K562 (cell line): ENCODE measurements at regions not wholly inside any gene's neighbourhood (a gene's known extent, or its start where the extent isn't known, plus 50 kb on each side); places are given as distances from the start of the nearest gene placed in this dataset.

ENCODE experiments used
- ELF1 ChIP-seq: fragments of 200-800 bp; sonication (Bioruptor generic); IDR thresholded peaks from 2 replicates; pipeline ENCODE4 v1.6.1; 2016; ENCODE audit warnings: missing genetic modification characterization, missing compliant biosample characterization
- EP300 ChIP-seq: IDR thresholded peaks from 2 replicates; pipeline ENCODE4 v1.6.1; 2012; ENCODE audit warnings: low read length, improper control_type of control experiment
- JUNB ChIP-seq: fragments of 450-650 bp; formaldehyde crosslinking; conservative IDR thresholded peaks from 2 replicates; pipeline ENCODE4 v1.4.0; 2020; ENCODE audit warnings: mild to moderate bottlenecking
- NRF1 ChIP-seq, 2 experiments: fragments of 450-650 bp; IDR thresholded peaks in 1 of 2; conservative IDR thresholded peaks in 1 of 2; 2 replicates each; pipeline ENCODE4 v1.6.1; 2014; ENCODE audit warnings: mild to moderate bottlenecking in 2 of 2
- RAD21 ChIP-seq, 2 experiments: fragments of 250-450 bp in 1 of 2; fragments of 450-650 bp in 1 of 2; sonication (Bioruptor Pico) in 1 of 2; formaldehyde crosslinking in 1 of 2; IDR thresholded peaks in 1 of 2; conservative IDR thresholded peaks in 1 of 2; 2 replicates each; pipeline versions ENCODE4 v1.4.0 to v1.8.0; 2020 to 2022; ENCODE audit warnings: mild to moderate bottlenecking in 2 of 2, moderate library complexity in 1 of 2
- SP2 ChIP-seq: IDR thresholded peaks from 2 replicates; pipeline ENCODE4 v1.6.1; 2011; ENCODE audit warnings: mild to moderate bottlenecking, low read depth, low read length, moderate library complexity; ENCODE audit not compliant: poor library complexity, severe bottlenecking; ENCODE audit errors: extremely low read depth
- YY1 ChIP-seq, 3 experiments: IDR thresholded peaks; 2 replicates each; pipeline ENCODE4 v1.6.1; 2011; ENCODE audit warnings: low read length in 2 of 3, mild to moderate bottlenecking in 2 of 3, moderate library complexity in 2 of 3, borderline replicate concordance in 1 of 3, control low read depth in 1 of 3, low read depth in 1 of 3; ENCODE audit not compliant: insufficient read depth in 3 of 3, insufficient replicate concordance in 2 of 3, control insufficient read depth in 1 of 3, insufficient read length in 1 of 3; ENCODE audit errors: extremely low read depth in 1 of 3
- ZNF384 ChIP-seq: IDR thresholded peaks from 2 replicates; pipeline ENCODE4 v1.6.1; 2012; ENCODE audit warnings: low read depth, low read length, improper control_type of control experiment
- TF ChIP-seq, protein P1 (sequence below): sonication (generic); formaldehyde crosslinking; IDR thresholded peaks from 2 replicates; pipeline ENCODE4 v1.9.0; 2022; ENCODE audit warnings: mild to moderate bottlenecking, missing genetic modification reagents
- TF ChIP-seq, protein P2 (sequence below), 3 experiments: IDR thresholded peaks in 2 of 3; conservative IDR thresholded peaks in 1 of 3; 2 replicates each; pipeline ENCODE4 v1.5.1; 2011 to 2012; ENCODE audit warnings: low read length in 3 of 3, mild to moderate bottlenecking in 3 of 3, control low read depth in 2 of 3, improper control_type of control experiment in 1 of 3, inconsistent platforms in 1 of 3, low read depth in 1 of 3, mixed read lengths in 1 of 3, moderate library complexity in 1 of 3; ENCODE audit not compliant: insufficient read depth in 2 of 3

DNA sequence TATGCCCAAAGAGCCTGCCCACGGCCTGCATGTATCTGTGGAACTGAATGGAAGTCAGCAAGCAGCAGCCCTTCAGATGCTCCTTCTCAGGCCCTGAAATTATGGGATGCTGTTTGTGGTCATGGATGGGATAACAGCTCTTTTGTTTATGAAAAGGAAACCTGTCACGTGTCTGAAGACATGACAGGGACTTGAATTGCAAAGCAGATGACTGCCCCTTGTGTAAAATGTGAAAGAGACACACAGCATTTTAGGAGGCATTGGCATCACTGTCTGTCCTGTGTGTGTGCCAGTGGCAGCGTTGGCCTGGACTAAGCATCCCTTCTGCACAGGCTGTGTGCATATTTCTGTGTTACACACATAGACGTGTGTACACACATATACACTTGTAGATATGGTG, 192.1 kb downstream of the VRK1 start:
- TF ChIP-seq JUNB (CRISPR knock-in tag) (no peak), ELF1 (no peak), NRF1 (conservative IDR thresholded peaks at IDR 0.05 in 1 of 2, IDR thresholded peaks at IDR 0.05 in 1 of 2) (no peak), SP2 (no peak), ZNF384 (no peak), YY1 (IDR thresholded peaks at IDR 0.05; ENCODE audit: borderline replicate concordance in 1 of 3, control insufficient read depth in 1 of 3, extremely low read depth in 1 of 3, insufficient read depth in 3 of 3, insufficient read length in 1 of 3, insufficient replicate concordance in 2 of 3, low read depth in 1 of 3, low read length in 2 of 3) (no peak), EP300 (no peak), RAD21 (CRISPR knock-in tag; conservative IDR thresholded peaks at IDR 0.05 in 1 of 2, IDR thresholded peaks at IDR 0.05 in 1 of 2) (no peak)
- TF ChIP-seq, protein P1, sequence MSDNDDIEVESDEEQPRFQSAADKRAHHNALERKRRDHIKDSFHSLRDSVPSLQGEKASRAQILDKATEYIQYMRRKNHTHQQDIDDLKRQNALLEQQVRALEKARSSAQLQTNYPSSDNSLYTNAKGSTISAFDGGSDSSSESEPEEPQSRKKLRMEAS (CRISPR knock-in tag), result no peak
- TF ChIP-seq, protein P2, sequence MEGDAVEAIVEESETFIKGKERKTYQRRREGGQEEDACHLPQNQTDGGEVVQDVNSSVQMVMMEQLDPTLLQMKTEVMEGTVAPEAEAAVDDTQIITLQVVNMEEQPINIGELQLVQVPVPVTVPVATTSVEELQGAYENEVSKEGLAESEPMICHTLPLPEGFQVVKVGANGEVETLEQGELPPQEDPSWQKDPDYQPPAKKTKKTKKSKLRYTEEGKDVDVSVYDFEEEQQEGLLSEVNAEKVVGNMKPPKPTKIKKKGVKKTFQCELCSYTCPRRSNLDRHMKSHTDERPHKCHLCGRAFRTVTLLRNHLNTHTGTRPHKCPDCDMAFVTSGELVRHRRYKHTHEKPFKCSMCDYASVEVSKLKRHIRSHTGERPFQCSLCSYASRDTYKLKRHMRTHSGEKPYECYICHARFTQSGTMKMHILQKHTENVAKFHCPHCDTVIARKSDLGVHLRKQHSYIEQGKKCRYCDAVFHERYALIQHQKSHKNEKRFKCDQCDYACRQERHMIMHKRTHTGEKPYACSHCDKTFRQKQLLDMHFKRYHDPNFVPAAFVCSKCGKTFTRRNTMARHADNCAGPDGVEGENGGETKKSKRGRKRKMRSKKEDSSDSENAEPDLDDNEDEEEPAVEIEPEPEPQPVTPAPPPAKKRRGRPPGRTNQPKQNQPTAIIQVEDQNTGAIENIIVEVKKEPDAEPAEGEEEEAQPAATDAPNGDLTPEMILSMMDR (IDR thresholded peaks at IDR 0.05 in 2 of 3, conservative IDR thresholded peaks at IDR 0.05 in 1 of 3; ENCODE audit: insufficient read depth in 2 of 3, low read depth in 1 of 3, low read length in 3 of 3), result no peak
